Mesenchymal stem cell (in vitro differentiated cells and primary cell): ENCODE measurements at regions not wholly inside any gene's neighbourhood (a gene's known extent, or its start where the extent isn't known, plus 50 kb on each side); places are given as distances from the start of the nearest gene placed in this dataset.

Source experiments
- DNase-seq: peaks from one replicate; pipeline ENCODE4 v3.0.0-alpha.2; 2013
- H2AFZ ChIP-seq: one replicate; pipeline ENCODE4 v1.6.1; 2013; ENCODE audit warnings: low read depth, mild to moderate bottlenecking, control low read depth, inconsistent platforms, low read length, moderate library complexity
- H2AK5ac ChIP-seq: 2 replicates; pipeline ENCODE4 v1.6.1; 2013; ENCODE audit warnings: low read length, moderate library complexity, mild to moderate bottlenecking, inconsistent platforms; ENCODE audit not compliant: severe bottlenecking
- H2BK120ac ChIP-seq: one replicate; pipeline ENCODE4 v1.6.1; 2013; ENCODE audit warnings: low read depth, mild to moderate bottlenecking, inconsistent platforms, low read length, moderate library complexity
- H2BK12ac ChIP-seq, 2 experiments: one replicate each; pipeline ENCODE4 v1.6.1; 2013; ENCODE audit warnings: inconsistent platforms in 2 of 2, low read length in 2 of 2, mild to moderate bottlenecking in 2 of 2, moderate library complexity in 2 of 2, control low read depth in 1 of 2
- H2BK15ac ChIP-seq: one replicate; pipeline ENCODE4 v1.6.1; 2013; ENCODE audit warnings: mild to moderate bottlenecking, low read depth, inconsistent platforms; ENCODE audit not compliant: poor library complexity, severe bottlenecking
- H2BK5ac ChIP-seq: 2 replicates; pipeline ENCODE4 v1.6.1; 2013; ENCODE audit warnings: low read depth, mild to moderate bottlenecking, low read length, control low read depth, inconsistent platforms; ENCODE audit not compliant: poor library complexity, severe bottlenecking
- H3K14ac ChIP-seq, 2 experiments: one replicate each; pipeline ENCODE4 v1.6.1; 2013; ENCODE audit warnings: inconsistent platforms in 2 of 2, low read length in 2 of 2, control low read depth in 1 of 2, mild to moderate bottlenecking in 1 of 2, moderate library complexity in 1 of 2
- H3K18ac ChIP-seq, 2 experiments: one replicate each; pipeline ENCODE4 v1.6.1; 2013; ENCODE audit warnings: inconsistent platforms in 2 of 2, low read length in 2 of 2, control low read depth in 1 of 2, low read depth in 1 of 2, mild to moderate bottlenecking in 1 of 2
- H3K23ac ChIP-seq, 2 experiments: one replicate each; pipeline ENCODE4 v1.6.1; 2013; ENCODE audit warnings: inconsistent platforms in 2 of 2, low read length in 2 of 2, mild to moderate bottlenecking in 2 of 2, moderate library complexity in 2 of 2, control low read depth in 1 of 2
- H3K27ac ChIP-seq: 2 replicates; pipeline ENCODE4 v1.5.1; 2013; ENCODE audit warnings: mild to moderate bottlenecking, moderate library complexity, low read length, control low read depth, inconsistent platforms; ENCODE audit not compliant: poor library complexity, severe bottlenecking
- H3K27me3 ChIP-seq, 2 experiments: 2 replicates each; pipeline versions ENCODE4 v1.6.1 to v1.7.0; 2013; ENCODE audit warnings: low read length in 2 of 2, mild to moderate bottlenecking in 2 of 2, moderate library complexity in 2 of 2, control low read depth in 1 of 2, inconsistent platforms in 1 of 2; ENCODE audit not compliant: control insufficient read depth in 1 of 2, insufficient read depth in 1 of 2
- H3K36me3 ChIP-seq, 2 experiments: 2 replicates each; pipeline versions ENCODE4 v1.6.1 to v1.7.0; 2013; ENCODE audit warnings: low read length in 2 of 2, control low read depth in 1 of 2, inconsistent platforms in 1 of 2, low read depth in 1 of 2, mild to moderate bottlenecking in 1 of 2; ENCODE audit not compliant: insufficient read depth in 2 of 2, control insufficient read depth in 1 of 2
- H3K4ac ChIP-seq, 2 experiments: one replicate each; pipeline ENCODE4 v1.6.1; 2013; ENCODE audit warnings: inconsistent platforms in 2 of 2, low read length in 2 of 2, mild to moderate bottlenecking in 2 of 2, moderate library complexity in 2 of 2, control low read depth in 1 of 2, low read depth in 1 of 2
- H3K4me1 ChIP-seq: 2 replicates; pipeline ENCODE4 v1.6.1; 2013; ENCODE audit warnings: low read depth, low read length, control low read depth; ENCODE audit not compliant: control insufficient read depth, insufficient read depth
- H3K4me2 ChIP-seq: 2 replicates; pipeline ENCODE4 v1.6.1; 2013; ENCODE audit warnings: low read length, mild to moderate bottlenecking, inconsistent platforms; ENCODE audit not compliant: poor library complexity, severe bottlenecking
- H3K4me3 ChIP-seq, 2 experiments: 2 replicates each; pipeline versions ENCODE4 v1.5.1 to v1.7.0; 2013; ENCODE audit warnings: low read length in 2 of 2, mild to moderate bottlenecking in 2 of 2, control low read depth in 1 of 2, low read depth in 1 of 2; ENCODE audit not compliant: insufficient read depth in 1 of 2
- H3K79me1 ChIP-seq: replicated peaks from 2 replicates; pipeline ENCODE4 v1.6.1; 2013; ENCODE audit warnings: mild to moderate bottlenecking, control low read depth, low read length, inconsistent platforms; ENCODE audit not compliant: poor library complexity, severe bottlenecking
- H3K9ac ChIP-seq: 2 replicates; pipeline ENCODE4 v1.7.0; 2013; ENCODE audit warnings: mild to moderate bottlenecking, low read length, moderate library complexity
- H3K9me3 ChIP-seq: 2 replicates; pipeline ENCODE4 v1.7.0; 2013; ENCODE audit warnings: mild to moderate bottlenecking, low read length; ENCODE audit not compliant: control insufficient read depth
- H4K8ac ChIP-seq: one replicate; pipeline ENCODE4 v1.6.1; 2013; ENCODE audit warnings: inconsistent platforms, mild to moderate bottlenecking, low read length, moderate library complexity
- H4K91ac ChIP-seq: one replicate; pipeline ENCODE4 v1.6.1; 2013; ENCODE audit warnings: mild to moderate bottlenecking, low read length, inconsistent platforms
- WGBS: methylation state at CpG from one replicate; pipeline ENCODE4 v1.1.7; 2013; ENCODE audit warnings: mixed read lengths; 5-methylcytosine and 5-hydroxymethylcytosine counted together

DNA sequence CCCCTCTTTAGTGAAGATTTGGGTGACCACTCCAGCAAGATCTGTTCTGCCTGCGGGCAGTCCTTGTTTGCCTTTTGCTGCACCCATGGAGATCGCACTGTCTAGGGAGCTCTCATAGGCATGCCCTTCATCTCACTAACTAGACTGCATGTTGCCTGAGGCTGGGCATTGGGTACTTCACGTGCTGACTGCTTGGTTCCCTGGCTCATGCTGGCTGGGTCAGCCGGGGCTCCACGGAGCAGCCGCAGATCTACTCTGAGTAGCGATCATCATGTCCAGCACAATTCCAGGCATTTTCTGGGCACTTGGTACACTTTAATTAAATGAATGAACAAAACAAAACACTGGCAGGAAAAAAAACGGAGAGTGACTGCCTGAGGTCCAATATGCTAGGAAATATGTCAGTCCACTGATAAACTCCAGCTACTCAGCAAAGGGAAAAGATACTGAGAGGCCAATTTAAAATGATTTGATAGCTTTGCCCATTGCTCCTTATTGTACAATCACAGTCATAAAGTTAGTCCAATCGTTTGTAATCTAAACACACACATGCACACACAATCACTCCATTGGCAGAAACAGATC, 220.3 kb downstream of the C1D start:
- peak overlapping the region; percentile 81 for H4K8ac ChIP-seq
- H3K27me3 ChIP-seq: no peaks in the 10 kb centered on the region
- H3K4me2 ChIP-seq: no peak overlapping the region
- H2AFZ ChIP-seq: no peak overlapping the region
- no peaks in the 10 kb centered on the region for H3K9me3 ChIP-seq
- H3K18ac ChIP-seq: no peak overlapping the region
- H3K4me3 ChIP-seq: no peak overlapping the region
- no peak overlapping the region for H3K4ac ChIP-seq
- 78% methylated on average over 7 of the region's 9 CpGs for whole genome bisulfite sequencing
- H2AK5ac ChIP-seq: peak overlapping the region; percentile 70
- no peak overlapping the region for H2BK5ac ChIP-seq
- no peak for DNase-seq
- H2BK15ac ChIP-seq: peak overlapping the region; percentile 67
- H2BK120ac ChIP-seq: no peak overlapping the region
- H3K27ac ChIP-seq: no peak overlapping the region
- H3K14ac ChIP-seq: no peak overlapping the region
- H4K91ac ChIP-seq: peak overlapping the region; percentile 73
- H2BK12ac ChIP-seq: peak overlapping the region; percentile 70 to 87
- no peak overlapping the region for H3K23ac ChIP-seq
- H3K79me1 ChIP-seq: no peaks in the 10 kb centered on the region
- H3K36me3 ChIP-seq: no peaks in the 10 kb centered on the region
- H3K9ac ChIP-seq: no peak overlapping the region
- H3K4me1 ChIP-seq: peaks cover 7% of the 10 kb centered on the region

DNA sequence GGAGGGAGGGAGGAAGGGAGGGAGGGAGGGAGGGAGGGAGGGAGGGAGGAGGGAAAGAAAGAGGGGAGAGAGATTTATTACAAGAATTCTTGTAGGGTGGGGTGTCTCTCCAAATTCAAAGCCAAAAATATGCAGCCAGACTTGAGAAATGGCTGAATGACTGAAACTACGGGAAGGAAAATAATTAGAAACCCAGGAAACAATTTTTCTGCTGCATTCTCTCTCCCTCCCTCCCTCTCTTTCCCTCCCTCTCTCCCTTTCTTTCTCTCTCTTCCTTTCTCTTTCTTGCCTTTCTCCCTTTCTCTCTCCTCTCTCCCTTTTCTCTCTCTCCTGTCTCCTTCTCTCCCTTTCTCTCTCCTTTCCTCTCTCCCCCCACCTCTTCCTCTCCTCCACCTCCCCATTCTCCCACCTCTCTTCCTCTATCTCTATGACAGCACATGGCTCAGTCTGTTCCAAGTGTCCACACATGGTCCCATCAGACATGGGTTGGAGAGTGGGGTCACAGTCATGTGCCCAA, 218.7 kb downstream of the C1D start:
- no peak overlapping the region for H3K4me3 ChIP-seq
- no peak overlapping the region for H4K91ac ChIP-seq
- no peaks in the 10 kb centered on the region for H3K27me3 ChIP-seq
- H3K4ac ChIP-seq: peak overlapping the region in 1 of 2 experiments; percentile 7
- H2BK15ac ChIP-seq: no peak overlapping the region
- 96% methylated on average over 1 of the region's 1 CpG for WGBS
- H3K23ac ChIP-seq: no peak overlapping the region
- H3K79me1 ChIP-seq: no peaks in the 10 kb centered on the region
- H2AK5ac ChIP-seq: no peak overlapping the region
- no peak for DNase-seq
- no peak overlapping the region for H3K9ac ChIP-seq
- H3K14ac ChIP-seq: peak overlapping the region in 1 of 2 experiments; percentile 26
- peaks cover 7% of the 10 kb centered on the region for H3K4me1 ChIP-seq
- no peak overlapping the region for H3K27ac ChIP-seq
- H2BK12ac ChIP-seq: peak overlapping the region; percentile 2 to 59
- H3K4me2 ChIP-seq: no peak overlapping the region
- H2BK120ac ChIP-seq: no peak overlapping the region
- no peaks in the 10 kb centered on the region for H3K9me3 ChIP-seq
- no peak overlapping the region for H4K8ac ChIP-seq
- no peaks in the 10 kb centered on the region for H3K36me3 ChIP-seq
- H2AFZ ChIP-seq: no peak overlapping the region
- H2BK5ac ChIP-seq: no peak overlapping the region
- peak overlapping the region in 1 of 2 experiments; percentile 66 for H3K18ac ChIP-seq

DNA sequence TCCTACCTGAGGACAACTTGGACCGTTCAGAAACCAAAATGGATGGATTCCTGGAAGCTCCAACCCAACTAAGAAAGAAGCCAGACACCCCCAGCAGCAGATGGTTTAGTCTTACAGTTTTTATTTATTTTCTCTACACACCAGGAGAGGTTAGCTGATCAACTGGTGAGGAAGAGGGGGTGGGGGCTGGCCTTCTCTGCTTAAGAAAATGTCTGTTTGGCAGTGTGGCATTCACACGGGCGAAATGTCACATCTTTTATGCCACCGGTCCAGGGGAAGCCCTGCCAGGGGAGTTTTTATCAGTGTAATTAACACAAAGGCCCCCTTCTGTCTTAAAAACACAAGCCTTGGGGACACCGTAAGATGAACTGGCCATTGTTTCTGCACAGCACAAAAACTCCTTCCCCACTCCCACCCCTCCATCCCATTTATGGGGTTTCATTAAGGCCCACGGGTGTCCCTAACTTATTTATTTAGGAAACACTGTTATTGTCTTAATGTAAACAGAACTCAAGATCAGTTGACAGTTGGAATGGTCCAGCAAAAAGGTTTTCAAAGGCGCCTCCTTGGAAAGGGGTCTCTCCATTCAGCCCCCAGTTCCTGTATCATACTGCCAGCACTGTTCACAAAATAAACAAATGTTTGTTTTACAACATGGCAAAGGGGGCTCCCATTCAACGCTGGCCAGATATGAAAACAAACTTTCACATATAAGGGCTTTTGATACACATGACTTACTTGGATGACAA, 217.0 kb downstream of the C1D start:
- Histone ChIP-seq H3K79me1 (no peaks in the 10 kb centered on the region), H3K27me3 (no peaks in the 10 kb centered on the region), H2AK5ac (peak overlapping the region; percentile 53), H3K4me2 (peak overlapping the region; percentile 4), H3K9me3 (no peaks in the 10 kb centered on the region), H3K9ac (peak overlapping the region; percentile 67), H4K8ac (no peak overlapping the region), H3K36me3 (no peaks in the 10 kb centered on the region), H2BK15ac (no peak overlapping the region), H3K27ac (peak overlapping the region; percentile 52), H3K4me1 (peaks cover 5% of the 10 kb centered on the region), H2BK5ac (peak overlapping the region; percentile 53), H3K14ac (no peak overlapping the region), H2BK12ac (peak overlapping the region in 1 of 2 experiments; percentile 29), H4K91ac (no peak overlapping the region), H3K4me3 (peak overlapping the region in 1 of 2 experiments; percentile 56), H3K23ac (no peak overlapping the region), H3K4ac (peak overlapping the region in 1 of 2 experiments; percentile 42), H2AFZ (no peak overlapping the region), H2BK120ac (no peak overlapping the region), H3K18ac (peak overlapping the region; percentile 28 to 88)
- DNase-seq: no peak
- WGBS: 92% methylated on average over 6 of the region's 8 CpGs

DNA sequence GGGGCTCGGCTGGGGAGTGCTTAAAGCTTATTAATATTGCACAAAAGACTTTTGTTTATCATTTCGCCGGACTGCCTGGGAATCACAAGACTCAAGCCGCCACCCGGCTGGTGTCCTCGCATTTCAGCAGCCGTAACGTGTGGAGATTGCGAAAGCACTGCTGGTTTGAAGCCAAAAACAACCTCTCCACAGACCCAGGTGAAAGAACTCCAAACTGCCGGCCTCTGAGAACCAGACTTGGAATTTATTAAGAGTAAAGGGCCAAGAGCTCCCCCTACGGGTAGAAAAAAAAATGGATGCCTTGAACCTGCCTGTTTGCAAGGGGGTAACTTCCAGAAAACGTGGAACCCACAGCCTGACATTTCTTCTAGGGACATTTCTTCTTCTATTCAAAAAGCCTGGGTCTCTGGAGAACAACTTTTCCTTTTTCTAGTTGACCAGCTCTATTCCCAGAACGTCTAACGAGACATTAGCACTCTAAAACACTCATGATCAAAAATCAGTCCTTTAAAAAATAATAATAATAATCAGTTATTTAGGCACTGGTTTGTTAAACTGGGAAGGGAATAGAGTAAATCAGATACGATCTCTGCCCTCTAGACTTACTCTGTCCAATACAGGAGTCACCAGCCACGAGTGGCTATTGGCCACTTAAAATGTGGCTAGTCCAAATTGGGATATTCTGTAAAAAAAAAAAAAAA, 216.3 kb downstream of the C1D start:
- Histone ChIP-seq H2BK120ac (no peak overlapping the region), H3K27me3 (no peaks in the 10 kb centered on the region), H3K79me1 (no peaks in the 10 kb centered on the region), H4K8ac (no peak overlapping the region), H2BK5ac (no peak overlapping the region), H3K4me1 (peaks cover 5% of the 10 kb centered on the region), H3K18ac (no peak overlapping the region), H2AK5ac (no peak overlapping the region), H3K36me3 (no peaks in the 10 kb centered on the region), H3K4ac (no peak overlapping the region), H3K4me3 (peak overlapping the region in 1 of 2 experiments; percentile 56), H3K23ac (no peak overlapping the region), H3K4me2 (peak overlapping the region; percentile 4), H2AFZ (no peak overlapping the region), H2BK15ac (no peak overlapping the region), H3K9ac (peak overlapping the region; percentile 67), H2BK12ac (no peak overlapping the region), H3K14ac (no peak overlapping the region), H3K27ac (peak overlapping the region; percentile 52), H3K9me3 (no peaks in the 10 kb centered on the region), H4K91ac (no peak overlapping the region)
- 3% methylated on average over 12 of the region's 16 CpGs for WGBS
- peak; percentile 92 for DNase-seq
